HK-2 (cell line): ENCODE measurements at regions not wholly inside any gene's neighbourhood (a gene's known extent, or its start where the extent isn't known, plus 50 kb on each side); places are given as distances from the start of the nearest gene placed in this dataset.
"Not testable (repeated sequence)": the region's sequence is repeated elsewhere in the genome, so short reads cannot be mapped to it uniquely, and the experiment has no call there.

Experiments
- DNase-seq: peaks from one replicate; pipeline ENCODE4 v3.0.0-alpha.2; 2018; ENCODE audit not compliant: unreplicated experiment

DNA sequence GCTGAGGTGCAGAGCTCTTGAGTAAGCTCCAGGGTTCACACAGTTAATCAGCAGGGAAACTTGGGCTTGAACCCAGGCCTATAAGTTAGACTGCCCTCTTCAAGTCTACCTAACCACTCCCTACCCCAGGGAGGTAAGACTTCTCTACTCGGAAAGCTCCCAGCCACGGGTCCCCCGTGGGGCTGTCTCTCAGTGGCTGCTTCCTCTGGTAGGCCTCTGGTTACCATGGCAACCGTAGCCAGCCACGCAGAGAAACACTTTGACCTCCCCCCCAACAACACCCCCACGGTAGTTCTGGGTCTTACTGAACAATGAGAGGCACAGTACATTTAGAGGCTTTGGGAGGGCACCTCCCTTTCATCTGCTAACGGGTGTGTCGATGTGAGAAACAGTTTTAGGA, 245.2 kb downstream of the AACS start:
- DNase-seq = no peak

DNA sequence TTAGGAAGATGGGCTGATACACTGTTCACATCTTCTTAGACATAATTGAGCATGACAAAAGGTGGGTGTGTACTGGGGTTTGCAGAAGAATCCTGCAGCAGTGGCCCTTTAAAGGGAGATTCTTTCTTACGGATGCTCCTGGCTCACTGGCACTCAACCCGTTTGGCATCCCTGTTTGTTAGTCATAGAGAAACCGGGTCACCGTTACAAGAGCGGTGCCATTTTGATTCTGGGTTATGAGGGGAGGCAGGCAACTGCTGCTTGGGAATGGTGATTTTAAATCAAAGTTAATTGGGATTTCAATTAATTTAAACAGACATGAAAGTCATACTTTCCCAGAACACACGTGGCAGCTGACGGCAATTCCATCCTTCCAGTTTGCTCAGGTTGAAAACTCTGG, 245.8 kb downstream of the AACS start:
- no peak for DNase-seq

DNA sequence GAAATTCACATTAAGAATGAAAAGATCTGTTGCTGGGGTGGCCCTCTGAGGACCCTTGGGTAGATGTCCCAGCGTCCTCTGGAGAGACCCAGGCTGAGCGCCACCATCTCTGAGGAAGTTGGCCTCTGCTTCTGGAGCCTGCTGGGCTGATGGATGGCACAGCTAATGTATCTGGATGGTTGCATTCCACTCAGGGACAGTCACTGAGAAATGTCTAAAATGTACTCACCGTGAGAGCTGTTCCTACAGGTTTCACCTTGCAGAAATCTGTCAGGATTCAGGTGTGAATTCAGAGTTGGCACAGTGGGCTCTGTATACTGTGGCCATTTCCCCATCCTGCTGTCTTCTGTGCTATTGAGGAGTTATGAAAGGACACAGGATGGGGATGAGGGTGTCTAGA, 247.2 kb downstream of the AACS start:
- no peak for DNase-seq

DNA sequence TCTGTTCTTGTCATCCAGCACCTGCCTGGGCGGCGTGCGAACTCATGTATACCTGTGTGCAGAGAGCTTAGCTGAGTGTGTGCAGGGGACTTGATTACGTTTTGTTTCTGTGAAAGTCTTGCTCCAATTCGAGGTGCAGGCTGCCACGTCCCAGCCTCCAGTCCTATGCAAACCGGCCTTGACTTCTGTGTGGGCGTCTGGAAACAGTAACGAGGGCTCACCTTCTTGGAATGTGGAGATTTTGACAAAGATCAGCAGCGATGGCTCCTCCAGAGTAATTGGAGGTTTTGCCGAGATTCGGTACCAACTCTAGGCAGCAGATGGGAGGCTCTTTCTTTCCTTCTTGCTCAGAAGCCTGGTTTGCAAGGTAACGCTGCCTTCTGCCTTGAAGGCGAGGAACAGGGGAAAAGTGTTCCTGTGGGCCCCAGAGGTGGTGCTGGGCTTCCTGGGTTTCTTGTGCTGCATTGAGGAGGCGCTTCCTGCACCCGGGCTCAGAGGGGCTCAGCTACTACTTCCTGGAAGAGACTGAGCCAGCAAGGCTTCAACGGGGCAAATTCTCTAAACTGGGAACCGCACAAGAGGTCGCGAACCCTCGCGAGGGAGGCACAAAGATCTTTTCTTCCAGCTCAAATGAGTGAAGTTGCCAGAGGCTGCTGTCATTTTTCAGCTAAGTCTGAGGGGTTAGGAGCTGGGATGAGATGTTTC, 249.0 kb downstream of the AACS start:
- no peak for DNase-seq

DNA sequence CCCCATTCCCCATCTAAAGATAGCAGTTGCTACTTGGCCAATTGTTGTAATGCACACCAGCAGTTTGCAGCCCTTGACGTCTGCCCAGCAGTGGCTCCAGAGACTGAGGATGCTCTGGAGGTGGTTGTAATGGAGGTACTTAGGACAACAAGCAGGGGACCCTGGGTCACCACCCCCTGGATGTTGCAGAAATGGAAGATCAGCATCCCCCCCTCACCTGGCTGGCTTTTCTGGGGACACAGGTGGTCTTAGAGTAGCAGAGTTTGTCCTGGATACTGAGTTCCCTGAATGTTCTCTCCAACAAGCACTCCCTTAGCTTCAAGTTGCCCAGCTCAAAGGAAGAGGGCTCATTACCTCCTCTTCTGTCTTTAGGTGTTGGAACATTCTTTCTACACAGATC, 250.5 kb downstream of the AACS start:
- DNase-seq = no peak

DNA sequence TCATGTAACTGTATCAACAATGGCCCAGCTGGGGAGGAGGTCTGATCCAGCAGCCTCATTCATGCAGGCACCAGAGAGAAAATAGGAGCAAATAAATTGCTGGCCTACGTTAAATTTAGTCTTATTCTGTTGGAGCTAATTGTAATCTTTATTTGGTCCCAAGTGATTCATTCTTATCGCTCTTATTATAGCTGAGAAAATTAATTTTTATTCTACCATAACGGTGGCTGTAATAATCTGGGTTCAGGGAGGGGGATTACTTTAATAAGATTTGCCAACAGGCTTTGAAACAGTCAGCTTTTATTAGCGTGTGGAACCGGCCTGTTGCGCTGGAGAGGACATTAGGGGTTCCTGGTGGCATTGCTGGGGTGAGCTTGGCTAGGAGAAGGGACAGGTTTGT, 254.9 kb downstream of the AACS start:
- no peak for DNase-seq

DNA sequence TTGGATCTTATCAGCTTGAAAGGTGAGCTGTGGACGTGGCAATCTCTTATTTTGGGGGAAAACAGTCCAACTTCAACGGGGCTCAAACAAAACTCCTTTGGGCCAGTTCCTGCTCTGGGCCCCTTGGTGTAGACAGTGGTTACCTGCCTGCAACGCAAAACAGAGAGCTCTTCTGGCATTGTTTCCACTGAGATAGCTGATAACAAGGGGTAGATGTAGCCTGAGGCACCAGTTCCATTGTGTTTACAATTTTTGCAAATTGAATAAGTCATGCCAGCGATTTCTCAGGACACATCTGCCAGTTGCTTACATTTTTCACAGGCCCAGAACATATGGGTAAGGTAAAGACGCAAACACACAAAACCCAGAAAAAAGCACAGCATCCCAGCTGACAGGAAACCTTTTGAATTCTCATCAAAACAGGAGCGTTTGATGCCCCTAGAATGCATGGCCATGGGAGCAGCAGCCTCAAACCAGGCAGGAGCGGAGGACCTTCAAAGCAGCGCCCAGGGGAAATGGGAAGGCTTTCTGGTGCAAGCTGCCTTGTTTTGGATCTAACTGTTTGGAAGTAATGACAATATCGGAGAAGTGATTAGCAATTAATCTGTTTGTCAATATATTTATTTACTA, 259.7 kb downstream of the AACS start:
- no peak for DNase-seq

DNA sequence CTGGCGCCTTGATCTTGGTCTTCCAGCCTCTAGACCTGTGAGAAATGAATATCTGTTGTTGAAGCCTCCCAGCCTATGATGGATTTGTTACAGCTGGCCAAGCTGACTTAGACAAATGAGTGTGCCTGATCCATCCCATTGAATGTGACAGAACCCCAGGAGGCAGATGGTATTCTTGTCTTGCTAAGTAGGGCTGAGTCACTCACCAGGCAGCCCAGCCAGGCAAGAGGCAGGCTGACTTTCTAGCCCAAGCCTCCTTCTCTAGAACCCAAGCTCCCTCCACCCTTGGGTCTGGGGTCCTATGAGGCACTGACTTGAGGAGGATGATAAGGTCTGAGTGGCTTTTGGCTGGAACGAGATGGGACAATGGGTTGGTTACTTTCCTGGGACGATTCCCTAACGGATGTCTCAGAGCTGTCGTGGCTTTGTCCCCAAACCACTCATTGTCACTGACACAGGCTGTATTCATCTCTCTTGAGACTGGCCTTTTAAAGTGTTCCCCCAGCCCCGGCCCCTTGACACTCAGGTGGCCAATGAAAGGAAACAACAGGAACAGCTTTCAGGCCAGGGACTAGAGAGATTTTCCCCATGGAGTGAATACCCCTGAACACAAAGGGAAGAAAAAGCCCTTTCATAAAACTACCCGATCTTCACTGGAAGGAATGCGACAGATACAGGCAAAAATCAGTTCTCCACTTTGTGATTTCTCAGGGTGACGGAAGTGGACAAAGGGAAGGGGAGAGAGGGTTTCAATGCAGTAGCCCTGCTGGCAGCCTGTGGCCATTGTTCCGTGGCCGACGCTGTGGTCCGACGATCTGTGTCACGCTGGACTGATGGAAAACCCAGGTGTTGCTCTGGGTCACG, 264.2 kb downstream of the AACS start:
- DNase-seq = no peak

DNA sequence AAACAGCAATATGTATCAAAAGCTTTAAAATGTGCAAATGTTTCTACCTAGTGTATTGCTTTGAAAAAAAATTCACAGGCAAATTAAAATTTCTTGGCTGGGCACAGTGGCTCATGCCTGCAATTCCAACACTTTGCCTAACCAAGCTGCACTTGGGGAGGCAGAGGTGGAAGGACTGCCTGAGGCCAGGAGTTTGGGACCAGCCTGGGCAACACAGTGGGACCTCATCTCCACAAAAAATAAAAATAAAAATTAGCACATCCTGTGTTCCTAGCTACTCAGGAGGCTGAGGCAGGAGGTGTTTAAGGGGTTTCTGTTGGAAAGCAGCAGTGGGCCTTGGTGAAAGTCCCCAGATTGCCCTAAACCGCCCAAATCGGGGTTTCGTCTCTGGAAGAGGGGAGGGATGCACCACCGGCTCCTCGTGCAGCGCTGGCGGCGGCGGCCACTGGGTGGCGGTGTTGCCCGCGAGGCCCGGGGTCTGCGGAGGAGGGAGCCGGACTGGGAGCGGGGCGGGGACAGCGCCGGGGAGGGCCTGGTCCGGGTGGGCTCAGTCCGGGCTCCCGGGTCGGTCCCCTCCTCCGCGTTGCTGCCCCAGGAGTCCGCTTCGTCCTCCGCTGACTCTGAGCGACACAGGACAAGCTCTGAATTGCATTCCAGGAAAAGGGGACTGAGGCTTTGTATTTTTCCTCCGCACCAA, 265.6 kb downstream of the AACS start:
- DNase-seq = peak; percentile 72

DNA sequence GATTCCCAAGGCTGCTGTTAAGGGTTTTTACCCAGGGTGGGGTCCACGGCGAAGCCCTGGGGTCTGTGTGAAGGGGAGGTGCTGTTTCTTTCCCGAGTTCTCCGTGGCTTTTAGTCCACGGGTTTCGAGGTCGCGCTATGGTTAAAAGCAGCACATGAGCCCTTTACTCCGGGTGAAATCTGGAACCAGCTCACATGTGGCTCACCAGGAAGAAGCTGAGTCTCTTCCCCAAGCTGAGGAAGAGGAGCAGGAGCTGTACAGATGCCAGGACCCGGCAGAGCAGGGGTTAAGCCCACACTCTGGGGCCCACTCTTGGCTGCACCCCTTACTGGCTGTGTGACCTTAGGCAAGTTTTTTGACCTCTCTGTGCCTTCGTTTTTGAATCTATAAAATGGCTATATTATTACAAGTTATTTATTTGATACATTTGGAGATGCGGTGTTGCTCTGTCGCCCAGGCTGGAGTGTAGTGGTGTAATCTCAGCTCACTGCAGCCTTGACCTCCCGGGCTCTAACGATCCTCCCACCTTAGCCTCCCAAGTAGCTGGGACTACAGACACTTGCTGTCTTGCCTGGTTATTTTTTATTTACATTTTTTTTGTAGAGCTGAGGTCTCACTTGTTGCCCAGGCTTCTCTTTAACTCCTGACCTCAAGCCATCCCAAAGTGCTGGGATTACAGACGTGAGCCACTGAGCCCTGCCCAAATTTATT, 266.3 kb downstream of the AACS start:
- peak; percentile 12 for DNase-seq

DNA sequence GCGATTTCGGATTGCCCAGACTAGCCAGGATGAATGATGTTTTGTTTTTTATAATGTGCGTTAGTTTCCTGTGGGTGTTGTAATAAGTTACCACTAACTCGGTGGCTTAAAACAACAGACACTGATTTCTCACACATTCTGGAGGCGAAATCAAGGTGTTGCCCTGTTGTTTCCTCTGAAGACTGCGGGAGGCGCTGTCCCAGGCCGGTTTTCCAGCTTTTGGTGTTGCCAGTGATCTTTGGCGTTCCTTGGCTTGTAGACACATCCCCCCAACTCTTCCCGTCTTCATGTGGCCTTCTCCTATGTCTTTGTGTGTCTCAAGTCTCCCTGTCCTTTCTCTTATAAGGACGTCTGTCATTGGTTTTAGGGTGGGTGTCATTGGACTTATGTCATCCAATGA, 267.7 kb downstream of the AACS start:
- no peak for DNase-seq

DNA sequence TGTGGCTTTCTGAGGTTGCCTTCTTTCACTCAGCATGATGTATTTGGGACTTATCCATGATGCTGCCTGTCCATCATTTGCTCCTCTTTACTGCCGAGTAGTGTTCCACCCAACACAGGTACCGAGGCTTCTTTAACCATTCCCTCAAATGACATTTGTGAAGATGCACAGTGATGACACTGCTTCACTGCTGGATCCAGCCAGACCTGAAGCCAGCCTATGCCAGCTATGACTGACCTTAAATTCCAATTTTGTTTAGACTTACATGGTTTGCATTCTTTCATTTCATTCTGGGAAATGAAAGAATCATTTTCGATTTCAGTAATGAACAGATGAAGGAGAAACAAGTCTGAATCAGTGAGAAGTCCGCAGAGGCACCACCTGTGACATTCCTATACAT, 271.0 kb downstream of the AACS start:
- no peak for DNase-seq

DNA sequence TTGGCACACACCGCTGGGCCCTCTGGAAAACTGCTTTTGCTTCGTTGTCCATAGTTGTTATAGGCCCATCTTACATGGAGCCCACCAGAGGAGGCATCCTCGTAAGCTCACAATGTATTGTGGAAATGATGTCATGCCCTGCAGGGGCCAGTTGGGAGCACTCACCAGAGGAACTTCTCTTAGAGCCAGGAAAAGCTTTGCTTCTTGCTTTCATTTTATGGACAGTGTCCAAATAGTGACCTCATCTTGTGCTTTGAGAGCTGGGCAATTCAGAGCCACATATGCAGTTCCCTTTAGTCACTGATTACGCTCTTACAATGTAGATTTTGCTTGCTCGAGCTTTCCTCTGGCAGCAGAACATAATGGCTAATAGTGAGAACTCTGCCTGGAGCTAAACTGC, 275.6 kb downstream of the AACS start:
- DNase-seq = peak; percentile 6

DNA sequence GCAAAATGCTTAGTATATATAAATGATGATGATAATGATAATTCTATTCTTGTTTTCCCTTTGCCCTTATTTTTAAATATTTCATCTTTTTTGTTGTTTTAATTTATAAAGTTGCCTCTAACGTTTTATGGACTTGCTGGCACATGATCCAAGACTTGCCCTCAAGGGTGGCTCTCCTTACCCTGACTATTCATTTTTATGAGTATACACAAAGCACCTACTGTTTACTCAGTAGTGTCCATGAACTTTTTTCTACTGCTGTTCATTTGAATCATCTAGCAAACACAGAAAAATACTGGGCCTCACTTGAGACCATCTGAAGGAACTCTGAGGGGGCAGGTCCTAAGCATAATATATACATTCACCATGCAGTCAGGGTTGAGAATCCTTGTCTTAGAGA, 276.2 kb downstream of the AACS start:
- DNase-seq = no peak

DNA sequence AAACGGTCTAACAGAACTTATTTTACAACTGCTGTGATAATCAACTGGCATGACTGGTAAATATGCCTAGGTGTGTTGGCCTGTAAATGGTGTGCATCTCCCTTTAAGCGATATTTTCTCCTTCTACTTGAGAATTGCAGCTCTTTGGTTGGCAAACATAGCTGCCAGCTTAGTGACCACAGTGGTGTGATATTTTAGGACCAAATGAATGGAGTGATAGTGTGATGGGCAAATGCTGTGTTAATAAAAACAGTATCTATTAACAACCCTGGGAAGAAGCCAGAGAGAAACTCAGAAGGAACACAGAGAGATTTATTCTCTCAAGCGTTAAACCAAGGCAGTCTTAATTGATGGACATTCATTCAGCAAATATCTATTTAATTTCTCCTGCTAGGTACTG, 278.4 kb downstream of the AACS start:
- DNase-seq = no peak

DNA sequence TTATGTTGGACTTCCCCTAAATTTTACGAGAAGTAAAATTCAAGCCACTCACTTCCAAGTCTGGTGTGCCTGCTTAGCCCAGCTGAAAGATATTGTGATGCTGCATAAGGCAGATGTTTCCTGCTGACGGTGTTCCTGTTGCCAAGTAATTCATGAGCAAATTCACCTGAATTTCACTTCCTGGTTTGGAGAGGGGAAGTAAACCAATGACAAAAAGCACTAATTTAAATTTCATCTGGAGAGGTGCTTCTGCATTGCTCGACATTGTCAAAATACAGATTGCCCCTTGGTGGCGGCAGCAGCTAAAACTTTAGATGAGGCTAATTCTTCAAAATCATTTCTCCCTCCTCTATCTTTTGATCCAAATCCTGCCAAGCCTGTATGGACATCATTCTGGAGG, 281.1 kb downstream of the AACS start:
- no peak for DNase-seq

DNA sequence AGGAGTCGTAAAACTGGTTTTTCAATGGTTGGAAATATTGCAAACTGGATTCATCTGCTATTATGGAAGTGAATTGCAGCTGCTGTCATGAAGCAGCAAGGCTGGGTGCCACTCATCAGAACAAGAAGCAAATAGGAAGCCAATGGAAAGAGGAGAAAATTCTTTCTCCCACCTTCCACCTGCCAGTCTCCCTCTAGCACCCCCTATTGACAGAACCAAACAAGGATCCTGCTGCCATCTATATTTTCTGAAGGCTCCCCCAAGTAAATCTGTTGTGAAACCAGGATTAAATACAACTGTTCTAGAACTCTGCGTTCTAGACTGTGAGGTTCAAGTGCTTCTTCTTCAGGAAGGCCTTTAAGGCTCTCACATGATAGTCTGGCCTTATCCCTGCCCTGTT, 286.6 kb downstream of the AACS start:
- no peak for DNase-seq

DNA sequence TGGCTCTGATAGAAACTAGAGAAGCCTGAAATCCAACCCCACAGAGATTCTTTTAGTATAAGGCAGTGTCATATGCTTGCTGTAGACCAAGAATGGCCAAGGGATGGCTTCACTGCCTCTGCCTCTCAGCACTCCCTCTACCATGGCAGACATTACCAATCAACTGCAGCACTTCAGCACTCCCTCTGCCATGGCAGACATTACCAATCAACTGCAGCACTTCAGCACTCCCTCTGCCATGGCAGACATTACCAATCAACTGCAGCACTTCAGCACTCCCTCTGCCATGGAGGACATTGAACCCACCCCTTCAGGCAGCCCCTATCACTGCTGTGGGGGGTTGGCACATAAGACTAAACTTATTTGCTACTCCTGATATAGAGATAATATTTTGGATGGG, 287.8 kb downstream of the AACS start:
- not testable (repeated sequence) for DNase-seq

DNA sequence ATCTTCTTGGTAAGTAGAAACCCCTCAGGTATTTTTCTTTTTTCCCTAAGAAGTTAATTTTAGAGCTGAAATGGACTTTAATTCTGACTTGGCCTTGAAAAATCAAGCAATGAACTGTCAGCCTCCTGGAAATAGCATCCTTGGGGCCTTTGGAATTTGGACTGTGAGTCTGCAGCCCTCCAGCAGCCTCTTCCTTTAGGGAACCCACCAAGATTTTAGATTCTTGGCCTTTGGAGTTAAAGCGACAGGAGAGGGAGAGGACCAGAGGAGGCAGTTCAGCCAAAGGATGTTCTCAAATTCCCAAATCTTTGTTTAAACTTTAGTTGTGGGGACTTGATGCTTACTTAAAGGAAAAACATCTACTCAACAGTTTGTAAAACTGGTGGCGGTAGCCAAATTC, 288.6 kb downstream of the AACS start:
- no peak for DNase-seq

DNA sequence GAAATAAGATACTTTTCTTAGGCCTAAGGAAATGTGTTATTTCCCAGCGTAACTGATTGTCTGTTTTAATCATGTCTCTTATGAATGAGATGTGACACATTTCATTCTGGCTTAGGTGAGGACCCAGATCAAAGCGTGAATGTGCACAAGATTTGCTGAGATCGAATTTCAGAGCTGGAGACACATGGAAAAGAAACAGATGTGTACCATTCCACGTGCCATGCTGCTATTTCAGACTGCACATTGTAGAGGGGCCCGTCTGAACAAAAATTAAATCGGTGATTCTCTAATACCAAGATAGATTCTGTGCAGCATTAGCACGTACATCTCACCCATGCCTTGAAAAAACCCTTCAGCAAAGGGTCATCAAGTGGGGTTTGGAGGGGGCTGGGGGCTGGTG, 290.4 kb downstream of the AACS start:
- no peak for DNase-seq

DNA sequence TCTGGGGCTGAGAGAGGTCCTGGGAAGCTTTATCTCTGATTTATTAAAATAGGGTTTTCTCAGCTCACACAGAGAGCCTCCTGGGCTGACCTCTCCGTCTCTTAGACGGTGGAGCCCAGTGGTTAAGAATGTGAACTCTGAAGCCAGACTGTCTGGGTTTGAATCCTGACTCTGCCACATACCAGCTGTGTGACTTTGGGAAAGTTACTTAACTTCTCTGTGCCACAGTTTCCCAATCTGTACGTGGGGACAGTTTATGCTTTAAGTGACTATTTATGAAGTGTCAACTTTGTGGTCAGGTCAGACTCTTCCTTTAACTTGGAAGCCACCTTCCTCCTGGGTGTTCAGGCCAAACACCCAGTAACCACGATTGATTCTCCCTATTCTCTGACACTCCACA, 290.9 kb downstream of the AACS start:
- no peak for DNase-seq

DNA sequence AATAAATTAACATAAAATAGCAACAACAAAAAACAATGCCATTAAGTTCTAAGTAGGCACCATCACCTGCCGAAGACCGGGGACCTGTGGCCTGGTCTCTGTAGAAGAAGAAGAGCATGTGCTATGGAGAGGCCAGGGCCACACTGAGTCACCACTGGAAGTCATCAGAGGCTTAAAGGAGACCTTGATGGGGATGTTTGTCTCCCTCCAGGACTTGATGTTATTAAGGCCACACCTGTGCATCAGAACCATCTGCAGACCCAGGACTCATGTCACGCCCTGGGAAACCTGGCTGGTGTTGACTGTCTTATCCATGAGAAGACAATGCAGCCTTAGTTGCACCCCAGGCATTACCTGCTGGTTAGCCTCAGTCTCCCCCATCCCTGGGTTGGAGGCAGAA, 292.3 kb downstream of the AACS start:
- DNase-seq = no peak
